Stimulated activated CD4-positive, alpha-beta T cell treated with anti-CD3 and anti-CD28 coated beads, Interleukin-12 subunit alpha, Interleukin-12 subunit beta, amount 100 ng/mL, for 48 hours (primary cell): ENCODE measurements at regions not wholly inside any gene's neighbourhood (a gene's known extent, or its start where the extent isn't known, plus 50 kb on each side); places are given as distances from the start of the nearest gene placed in this dataset.
"Not testable (repeated sequence)": the region's sequence is repeated elsewhere in the genome, so short reads cannot be mapped to it uniquely, and the experiment has no call there.

Experiments
- DNase-seq, 3 donors: peaks; one replicate each; pipeline ENCODE4 v3.0.0-alpha.2; 2020; ENCODE audit warnings: low read depth in 2 of 3, low spot score in 1 of 3

GRCh38 chr9:126056312-126057021 is 270.2 kb upstream of the MVB12B start:
- DNase-seq, result no peak

DNA sequence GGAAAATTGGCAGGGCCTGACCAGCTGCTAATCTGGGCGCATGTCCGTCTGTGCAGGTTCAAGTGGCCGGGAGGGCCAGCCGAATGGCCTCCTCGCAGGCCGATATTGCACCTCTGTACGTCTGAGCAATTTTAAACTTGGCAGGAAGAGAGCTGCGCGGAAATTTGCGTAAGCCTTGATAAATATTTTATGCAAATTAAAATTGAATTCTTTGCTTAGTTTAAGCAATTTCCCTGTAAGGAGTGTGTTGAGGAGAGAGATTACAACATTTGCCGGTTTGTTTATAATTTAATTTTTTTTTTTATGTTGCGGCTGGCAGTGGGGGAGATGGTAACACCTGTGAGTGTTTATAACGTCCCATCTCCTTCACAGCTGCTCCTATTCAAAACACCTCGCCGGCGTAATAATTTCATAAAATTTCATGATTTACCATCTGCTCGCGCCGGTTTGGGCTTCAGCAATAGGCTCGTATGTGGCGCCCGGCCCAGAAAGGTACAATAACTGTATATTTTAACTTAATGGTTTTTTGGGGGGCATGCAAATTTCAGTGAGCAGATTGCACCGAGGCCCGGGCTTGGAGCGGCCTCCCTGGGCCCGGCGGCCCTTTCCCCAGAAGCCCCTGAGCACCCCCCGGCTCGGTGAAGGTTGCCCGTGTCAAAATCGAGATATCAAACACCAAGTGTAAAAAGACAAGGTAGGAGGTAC is 269.4 kb upstream of the MVB12B start:
- DNase-seq, result no peak

- DNase-seq, result no peak
Measured at GRCh38 chr9:126058011-126058531, 268.6 kb upstream of the MVB12B start.

DNA sequence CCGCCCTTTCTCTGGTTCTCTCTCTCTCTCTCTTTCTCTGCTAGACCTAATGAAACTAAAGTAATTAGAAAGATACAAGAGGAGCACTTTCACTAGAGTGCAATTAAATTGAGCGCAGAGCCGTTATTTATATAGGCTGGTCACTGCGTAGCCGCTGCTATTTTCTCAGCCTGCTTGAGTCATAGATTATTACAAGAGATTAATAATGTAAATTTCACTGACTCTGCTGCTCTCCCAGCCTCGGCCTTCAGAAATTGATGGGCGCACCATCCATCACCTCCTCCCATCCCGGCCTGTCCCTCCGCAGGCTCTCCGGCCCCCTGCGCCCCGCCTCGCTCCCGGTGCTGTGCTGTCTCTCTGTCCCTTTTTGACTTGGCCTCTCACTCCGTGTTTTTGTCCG is 268.0 kb upstream of the MVB12B start:
- DNase-seq, result no peak

DNA sequence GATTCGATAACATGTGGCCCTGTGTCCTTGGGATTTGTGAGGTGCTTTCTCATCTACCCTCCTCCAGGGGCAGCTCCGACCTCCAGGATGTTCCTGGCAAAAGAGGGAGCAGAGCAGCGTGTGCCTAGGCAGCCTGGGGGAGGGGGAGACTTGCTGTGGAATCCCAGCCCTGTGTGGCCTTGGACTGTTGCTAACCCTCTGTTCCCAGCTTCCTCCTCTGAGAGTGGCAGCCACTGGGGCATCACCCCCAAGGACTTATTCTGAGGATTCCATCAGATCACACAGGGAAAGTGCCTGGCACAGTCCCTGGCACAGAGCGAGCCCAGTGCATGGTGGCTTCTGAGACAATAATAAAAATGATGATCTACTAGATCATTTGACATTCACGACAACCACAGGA is 265.1 kb upstream of the MVB12B start:
- no peak for DNase-seq

DNA sequence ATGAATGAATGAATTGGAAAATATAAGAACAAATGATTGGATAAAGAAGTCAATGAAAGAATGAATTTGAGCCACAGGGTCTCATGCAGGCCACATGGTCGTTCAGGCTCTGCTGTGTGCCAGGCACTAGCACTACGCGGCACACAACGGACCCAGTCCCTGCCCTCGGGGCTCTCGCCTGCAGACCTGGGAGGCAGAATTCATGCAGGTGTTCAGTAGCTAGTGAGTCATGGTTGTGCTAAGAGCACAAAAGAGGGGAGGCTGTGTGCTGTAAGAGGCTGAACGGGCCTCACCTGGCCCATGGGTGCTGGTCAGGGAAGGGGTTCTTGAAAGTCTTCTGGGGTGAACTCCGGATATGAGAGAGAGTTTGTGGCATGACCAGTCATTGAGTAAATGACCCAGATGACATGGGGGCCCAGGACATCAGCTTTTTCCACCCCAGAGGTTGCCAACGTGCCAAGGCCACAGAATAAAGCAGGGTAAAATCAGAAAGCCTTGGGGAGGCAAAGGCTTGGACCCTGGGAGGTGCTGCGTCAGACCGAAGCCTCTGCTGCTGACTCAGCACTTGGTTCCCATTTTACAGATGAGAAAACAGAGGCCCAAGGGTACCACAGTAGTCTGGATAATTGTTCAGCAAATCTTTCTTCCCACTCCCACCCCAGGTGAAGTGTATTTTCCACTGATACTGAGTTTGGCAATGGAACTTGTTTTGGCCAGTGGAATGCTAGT is 264.3 kb upstream of the MVB12B start:
- DNase-seq, result no peak

DNA sequence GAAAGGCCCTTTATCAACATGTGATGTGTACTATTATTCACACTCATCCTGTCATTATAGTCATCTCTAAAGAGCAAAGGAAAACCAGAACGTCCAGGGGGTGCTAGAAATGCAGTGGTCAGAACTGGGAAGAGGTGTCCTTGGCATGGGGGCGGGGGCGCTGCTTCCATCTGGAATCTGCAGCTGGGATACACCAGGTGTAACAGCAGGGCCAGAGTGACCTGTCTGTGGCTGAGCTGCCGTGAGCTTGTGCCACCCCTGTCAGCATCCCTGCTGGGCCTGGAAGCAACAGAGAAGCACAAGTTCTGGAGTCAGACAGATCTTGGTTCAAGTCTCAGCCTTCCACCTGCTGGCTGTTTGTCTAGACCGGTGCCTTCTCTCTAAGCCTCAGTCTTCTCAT is 263.3 kb upstream of the MVB12B start:
- DNase-seq, result no peak

DNA sequence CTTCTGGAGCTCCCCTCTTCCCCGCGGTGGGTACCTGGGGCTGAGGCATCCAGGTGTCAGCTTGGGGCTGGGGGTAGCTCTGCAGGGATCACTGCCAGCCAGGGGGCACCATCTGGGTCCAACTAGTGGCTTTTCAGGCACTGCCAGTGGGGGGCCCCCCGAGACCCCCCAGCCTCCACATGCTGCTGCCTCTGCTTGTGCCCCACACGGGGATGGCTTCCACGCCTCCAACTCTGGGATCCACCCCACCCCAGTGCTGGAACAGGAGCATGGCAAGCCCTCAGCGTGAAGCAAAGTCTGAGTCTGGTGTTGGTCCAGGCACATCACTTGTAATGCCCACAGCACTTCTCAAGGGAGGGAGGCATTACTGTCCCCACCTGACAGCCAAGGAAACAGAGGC is 260.5 kb upstream of the MVB12B start:
- DNase-seq, result no peak

DNA sequence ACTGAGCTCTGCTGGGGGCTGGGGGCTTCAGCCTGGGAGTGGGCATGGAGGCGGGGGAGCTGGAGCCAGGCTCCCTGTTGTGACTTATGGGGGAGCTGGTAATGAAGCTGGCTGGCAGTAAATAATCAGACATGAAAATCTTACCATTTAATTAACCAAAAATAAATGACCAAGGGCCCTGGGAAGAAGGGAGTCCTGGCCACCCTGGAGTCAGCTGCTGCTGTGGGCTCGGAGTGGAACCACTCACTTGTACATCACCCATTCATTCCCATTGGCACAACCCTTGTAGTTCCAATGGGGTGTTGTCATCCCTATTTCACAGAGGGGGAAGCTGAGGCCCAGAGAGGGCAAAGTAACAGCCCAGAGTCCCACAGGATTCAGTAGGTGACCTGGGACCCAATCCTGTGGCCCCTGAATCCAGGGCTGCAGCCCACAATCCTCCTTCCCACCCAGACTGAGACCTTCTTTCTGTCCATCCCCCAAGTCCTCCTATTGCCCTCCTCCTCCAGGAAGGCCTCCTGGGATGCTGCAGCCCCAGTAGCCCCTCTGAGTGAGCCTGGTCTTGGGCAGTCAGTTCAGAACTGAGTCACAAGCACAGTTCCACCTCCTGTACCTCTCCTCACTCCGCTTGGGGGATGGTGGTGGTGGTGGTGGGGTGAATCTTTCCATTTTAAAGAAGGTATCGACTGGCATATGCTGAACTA is 259.4 kb upstream of the MVB12B start:
- no peak for DNase-seq

- no peak for DNase-seq
Measured at GRCh38 chr9:126068534-126069230, 257.9 kb upstream of the MVB12B start.

DNA sequence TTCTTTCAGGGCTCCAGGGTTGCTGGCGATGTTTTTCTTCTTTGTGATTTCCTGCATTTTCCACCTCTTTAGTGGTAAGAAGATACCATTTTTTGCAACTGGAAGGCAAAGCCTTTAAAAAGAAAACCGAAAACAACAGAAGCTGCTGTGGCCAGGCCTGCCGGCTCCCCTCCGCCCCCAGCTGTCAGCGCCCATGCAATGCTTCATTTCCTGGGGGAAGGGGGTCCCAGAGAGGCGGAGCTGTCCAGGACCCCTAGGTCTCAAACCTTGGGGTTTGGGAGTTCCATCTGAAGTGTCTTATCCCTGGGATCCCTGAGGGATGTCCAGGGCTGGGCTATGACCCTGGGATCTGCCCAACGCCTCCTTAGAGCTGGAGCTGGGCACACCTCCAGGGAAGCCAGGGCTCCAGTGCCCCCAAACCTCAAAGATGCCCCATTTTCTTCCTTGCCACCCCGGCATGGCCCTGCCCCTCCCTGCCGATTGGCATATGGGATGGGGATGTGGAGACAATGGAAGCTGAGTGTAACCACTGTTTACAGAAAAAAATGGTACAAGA is 257.2 kb upstream of the MVB12B start:
- no peak for DNase-seq

DNA sequence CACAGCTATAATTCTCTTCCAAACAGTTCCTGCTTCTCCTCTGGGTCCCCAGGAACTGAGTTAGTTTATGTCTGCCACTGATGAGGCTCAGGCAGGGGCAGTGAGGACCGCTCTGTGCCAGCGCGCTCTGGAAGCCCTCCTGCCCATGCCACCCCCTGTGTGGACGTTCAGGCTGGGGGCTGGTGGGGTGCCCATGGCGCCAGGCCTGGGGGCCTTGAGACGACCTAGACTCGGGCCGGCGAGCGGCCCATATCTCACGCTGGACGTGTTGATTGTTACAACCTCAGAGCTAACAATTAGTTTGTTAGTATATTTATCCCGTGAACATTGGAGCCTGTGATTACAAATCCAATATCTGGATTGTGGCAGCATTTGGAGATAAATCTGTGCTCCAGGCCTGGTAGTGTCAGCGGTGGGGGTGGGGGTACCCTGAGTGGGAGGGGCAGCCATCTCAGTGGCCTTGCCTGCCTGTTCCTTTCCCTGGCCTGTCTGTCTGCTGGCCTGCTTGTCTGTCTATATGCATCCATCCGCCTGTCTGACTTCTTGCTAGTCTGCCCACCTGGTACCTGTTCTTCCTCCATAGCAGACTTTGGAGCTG is 256.5 kb upstream of the MVB12B start:
- no peak for DNase-seq

DNA sequence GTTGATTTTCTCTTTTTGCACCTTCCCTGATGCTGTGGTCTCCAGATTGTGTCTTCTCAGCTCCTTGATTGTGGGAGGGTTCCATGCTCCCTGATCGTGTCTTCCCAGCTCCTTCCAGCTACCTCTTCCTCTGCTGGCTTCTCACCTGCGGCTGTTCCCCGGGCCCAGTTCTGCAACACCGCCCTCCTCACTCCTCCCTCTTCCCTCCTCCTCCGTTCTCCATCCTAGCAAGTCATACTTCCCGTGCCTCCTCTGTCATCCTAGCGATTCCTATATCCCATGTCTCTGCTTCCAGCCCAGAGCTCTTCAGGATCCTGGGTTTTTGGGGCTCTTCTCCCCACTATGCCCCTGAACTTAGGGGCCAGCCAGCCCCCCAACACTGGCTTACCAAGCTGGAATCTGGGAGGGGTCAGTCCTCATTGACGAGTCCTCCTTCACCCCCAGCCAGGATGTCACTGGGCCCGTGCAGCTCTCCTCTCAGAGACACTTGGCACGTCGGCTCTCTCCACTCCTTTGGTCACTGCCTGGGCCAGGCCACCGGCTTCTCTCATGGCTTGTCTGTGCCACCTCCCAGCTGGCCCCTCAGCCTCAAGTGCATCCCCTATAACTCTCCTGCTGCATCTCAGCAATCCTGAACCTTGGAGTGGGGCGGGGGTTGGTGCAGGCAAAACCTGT is 255.4 kb upstream of the MVB12B start:
- no peak for DNase-seq

- not testable (repeated sequence) for DNase-seq
Measured at GRCh38 chr9:126077656-126078055, 249.0 kb upstream of the MVB12B start.

DNA sequence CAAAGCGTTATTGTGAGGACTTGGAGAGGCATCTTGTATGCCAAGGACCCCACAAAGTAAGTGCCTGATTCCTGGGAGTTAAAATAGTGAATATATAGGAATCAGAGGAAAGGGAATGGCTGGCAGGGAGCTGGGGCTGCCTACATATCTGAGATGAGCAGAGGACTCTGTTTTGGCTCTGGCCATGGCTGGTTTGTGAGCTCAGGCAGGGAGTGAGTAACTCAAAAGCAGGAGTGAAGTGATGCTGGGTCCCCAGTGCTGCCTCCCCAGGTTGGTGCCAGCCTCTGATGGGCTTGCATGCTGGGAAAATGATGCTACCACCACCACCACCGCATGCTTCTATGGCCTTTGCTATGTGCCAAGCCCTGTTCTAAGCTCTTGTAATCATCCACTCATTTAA is 246.0 kb upstream of the MVB12B start:
- DNase-seq, result no peak

GRCh38 chr9:126081746-126082145 is 244.9 kb upstream of the MVB12B start:
- no peak for DNase-seq

DNA sequence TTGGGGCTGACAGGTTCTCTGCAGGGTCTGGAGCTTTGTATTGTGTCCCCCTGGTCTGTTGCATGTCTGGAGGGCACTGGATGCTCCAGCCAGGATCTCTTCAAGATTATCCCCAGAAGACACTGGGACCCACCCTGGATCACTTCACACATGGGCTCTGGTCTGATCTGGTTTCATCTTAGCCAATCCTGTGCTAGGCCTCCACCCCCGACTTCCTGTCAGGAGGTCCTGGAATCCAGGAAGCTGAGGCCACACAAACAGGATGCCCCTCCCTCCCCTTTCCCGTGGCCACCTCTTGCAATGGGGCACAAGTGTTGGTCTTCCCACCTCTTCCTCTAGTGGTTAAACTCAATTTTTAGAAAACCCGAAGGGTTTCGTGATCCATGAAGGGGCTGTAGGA is 242.6 kb upstream of the MVB12B start:
- no peak for DNase-seq

DNA sequence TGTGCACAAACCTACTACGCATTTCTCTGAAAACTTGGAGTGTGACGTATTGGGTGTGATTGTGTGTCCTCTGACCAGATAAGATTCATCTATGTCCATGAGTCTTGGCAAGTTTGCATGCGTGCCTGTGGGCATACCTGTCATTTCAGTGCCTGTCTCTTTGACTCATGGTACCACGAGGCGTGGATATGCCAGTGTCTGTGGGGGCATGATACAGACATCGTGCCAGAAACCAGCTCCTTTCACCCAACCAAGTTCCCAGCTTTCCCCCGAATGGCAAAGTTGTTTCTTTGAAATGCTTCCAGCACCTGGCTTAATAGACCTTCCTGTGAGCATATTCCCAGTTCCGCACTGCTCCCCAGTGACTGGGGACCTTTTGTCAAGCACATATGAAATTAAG is 241.9 kb upstream of the MVB12B start:
- DNase-seq, result no peak

- no peak for DNase-seq
Measured at GRCh38 chr9:126085170-126085569, 241.5 kb upstream of the MVB12B start.

GRCh38 chr9:126088336-126088735 is 238.3 kb upstream of the MVB12B start:
- no peak for DNase-seq
